Activated naive CD4-positive, alpha-beta T cell treated with anti-CD3 and anti-CD28 coated beads for 36 hours (primary cell): ENCODE measurements at regions not wholly inside any gene's neighbourhood (a gene's known extent, or its start where the extent isn't known, plus 50 kb on each side); places are given as distances from the start of the nearest gene placed in this dataset.

Source experiments
- CTCF ChIA-PET: fragments of 350-600 bp; sonication (Branson Sonifier 250); formaldehyde crosslinking; loops from one replicate; lab custom pipeline; 2021; ENCODE audit warnings: antibody characterized with exemption; lab: Charles Lee
- DNase-seq: peaks from one replicate; pipeline ENCODE4 v3.0.0-alpha.2; 2020
- H3K27ac Mint-ChIP-seq: one replicate; pipeline ENCODE4 v1.8.0; 2021; ENCODE audit warnings: mild to moderate bottlenecking, mixed read lengths
- H3K27me3 Mint-ChIP-seq: one replicate; pipeline ENCODE4 v1.8.0; 2021; ENCODE audit warnings: low read depth, mixed read lengths
- H3K36me3 Mint-ChIP-seq: one replicate; pipeline ENCODE4 v1.8.0; 2021; ENCODE audit warnings: low read depth, mixed read lengths
- H3K4me1 Mint-ChIP-seq: one replicate; pipeline ENCODE4 v1.8.0; 2021; ENCODE audit warnings: low read depth, mixed read lengths
- H3K4me3 Mint-ChIP-seq: one replicate; pipeline ENCODE4 v1.8.0; 2021; ENCODE audit warnings: mild to moderate bottlenecking, moderate library complexity, mixed read lengths
- H3K9me3 Mint-ChIP-seq: one replicate; pipeline ENCODE4 v1.8.0; 2021; ENCODE audit warnings: mixed read lengths
- intact Hi-C: fragments of 100-400 bp; cut with micrococcal nuclease; formaldehyde crosslinking; loops from one replicate; pipeline ENCODE4 v1.15.1; 2023

- intact Hi-C loops: no loop called here
- H3K27me3 Mint-ChIP-seq: peaks cover 8% of the 10 kb centered on the region
- no peak for DNase-seq
- CTCF ChIA-PET: no interaction called here
- H3K27ac Mint-ChIP-seq: no peak overlapping the region
- no peaks in the 10 kb centered on the region for H3K4me1 Mint-ChIP-seq
- H3K4me3 Mint-ChIP-seq: no peak overlapping the region
- H3K9me3 Mint-ChIP-seq: peaks cover 2% of the 10 kb centered on the region
- H3K36me3 Mint-ChIP-seq: no peaks in the 10 kb centered on the region
Measured at GRCh38 chr12:82635263-82635662, 51.4 kb upstream of the TMTC2 start.
